H9 (cell line): ENCODE measurements at regions not wholly inside any gene's neighbourhood (a gene's known extent, or its start where the extent isn't known, plus 50 kb on each side); places are given as distances from the start of the nearest gene placed in this dataset.
A peak's percentile ranks its signal among the peaks of the same experiment; 100 is the strongest.

Experiments used
- DNase-seq: peaks from one replicate; pipeline ENCODE4 v3.0.0-alpha.2; 2017
- H2AFZ ChIP-seq: one replicate; pipeline ENCODE4 v1.6.1; 2013; ENCODE audit warnings: mild to moderate bottlenecking, low read length, control low read depth, moderate library complexity
- H2AK5ac ChIP-seq: 2 replicates; pipeline ENCODE4 v1.6.1; 2013; ENCODE audit warnings: low read length, control low read depth, mixed read lengths; ENCODE audit not compliant: insufficient read length
- H2BK120ac ChIP-seq: one replicate; pipeline ENCODE4 v1.6.1; 2013; ENCODE audit warnings: low read depth, mild to moderate bottlenecking, low read length, control low read depth, inconsistent platforms; ENCODE audit not compliant: poor library complexity, severe bottlenecking
- H2BK12ac ChIP-seq: 2 replicates; pipeline ENCODE4 v1.6.1; 2013; ENCODE audit warnings: low read length, control low read depth, mixed read lengths, low read depth; ENCODE audit not compliant: insufficient read length
- H2BK15ac ChIP-seq: 2 replicates; pipeline ENCODE4 v1.6.1; 2013; ENCODE audit warnings: low read depth, low read length, control low read depth
- H2BK20ac ChIP-seq: one replicate; pipeline ENCODE4 v1.6.1; 2013; ENCODE audit warnings: low read depth, mild to moderate bottlenecking, low read length, control low read depth, inconsistent platforms; ENCODE audit not compliant: poor library complexity, severe bottlenecking
- H2BK5ac ChIP-seq: 2 replicates; pipeline ENCODE4 v1.6.1; 2013; ENCODE audit warnings: low read length, control low read depth, mixed read lengths; ENCODE audit not compliant: insufficient read length
- H3K14ac ChIP-seq: 2 replicates; pipeline ENCODE4 v1.6.1; 2013; ENCODE audit warnings: low read length, control low read depth; ENCODE audit not compliant: insufficient read depth
- H3K18ac ChIP-seq: 2 replicates; pipeline ENCODE4 v1.6.1; 2013; ENCODE audit warnings: low read depth, mild to moderate bottlenecking, mixed read lengths, low read length, control low read depth; ENCODE audit not compliant: insufficient read length
- H3K23ac ChIP-seq: 2 replicates; pipeline ENCODE4 v1.6.1; 2013; ENCODE audit warnings: low read length, control low read depth, mixed read lengths, low read depth; ENCODE audit not compliant: insufficient read length
- H3K23me2 ChIP-seq: 2 replicates; pipeline ENCODE4 v1.6.1; 2013; ENCODE audit warnings: low read depth, mild to moderate bottlenecking, mixed read lengths, low read length, control low read depth; ENCODE audit not compliant: insufficient read length, poor library complexity, severe bottlenecking
- H3K27ac ChIP-seq: 2 replicates; pipeline ENCODE4 v1.5.1; 2013; ENCODE audit warnings: low read length, control low read depth, mixed read lengths, low read depth; ENCODE audit not compliant: insufficient read length
- H3K27me3 ChIP-seq: 2 replicates; pipeline ENCODE4 v1.6.1; 2013; ENCODE audit warnings: low read length, control low read depth, inconsistent platforms; ENCODE audit not compliant: insufficient read depth
- H3K4ac ChIP-seq: 2 replicates; pipeline ENCODE4 v1.6.1; 2013; ENCODE audit warnings: low read depth, mild to moderate bottlenecking, control low read depth, inconsistent platforms, low read length, moderate library complexity
- H3K4me1 ChIP-seq: 2 replicates; pipeline ENCODE4 v1.6.1; 2013; ENCODE audit warnings: low read length, control low read depth, inconsistent platforms; ENCODE audit not compliant: insufficient read depth
- H3K4me2 ChIP-seq: 2 replicates; pipeline ENCODE4 v1.6.1; 2013; ENCODE audit warnings: low read length, control low read depth, mixed read lengths; ENCODE audit not compliant: insufficient read length, insufficient read depth
- H3K56ac ChIP-seq: 2 replicates; pipeline ENCODE4 v1.6.1; 2013; ENCODE audit warnings: low read depth, mild to moderate bottlenecking, mixed read lengths, low read length, control low read depth; ENCODE audit not compliant: insufficient read length
- H3K79me1 ChIP-seq: 2 replicates; pipeline ENCODE4 v1.6.1; 2013; ENCODE audit warnings: low read depth, mild to moderate bottlenecking, moderate library complexity, low read length, control low read depth, inconsistent platforms; ENCODE audit not compliant: insufficient read depth, poor library complexity, severe bottlenecking
- H3K79me2 ChIP-seq: 2 replicates; pipeline ENCODE4 v1.6.1; 2013; ENCODE audit warnings: low read length, control low read depth, inconsistent platforms; ENCODE audit not compliant: insufficient read depth
- H3K9ac ChIP-seq: 2 replicates; pipeline ENCODE4 v1.6.1; 2013; ENCODE audit warnings: low read length, control low read depth, mixed read lengths; ENCODE audit not compliant: insufficient read length; ENCODE audit errors: extremely low read depth
- H3K9me3 ChIP-seq: one replicate; pipeline ENCODE4 v1.6.1; 2013; ENCODE audit warnings: low read depth, low read length, inconsistent platforms; ENCODE audit not compliant: control insufficient read depth
- H3T11ph ChIP-seq: one replicate; pipeline ENCODE4 v1.6.1; 2013; ENCODE audit warnings: mild to moderate bottlenecking, low read length, control low read depth, inconsistent platforms
- H4K20me1 ChIP-seq: one replicate; pipeline ENCODE4 v1.6.1; 2013; ENCODE audit not compliant: control insufficient read depth, insufficient read length, insufficient read depth
- H4K5ac ChIP-seq: 2 replicates; pipeline ENCODE4 v1.6.1; 2013; ENCODE audit warnings: low read depth, mild to moderate bottlenecking, mixed read lengths, low read length, control low read depth; ENCODE audit not compliant: insufficient read length
- H4K8ac ChIP-seq: replicated peaks from 2 replicates; pipeline ENCODE4 v1.6.1; 2013; ENCODE audit warnings: low read length, control low read depth, mixed read lengths, low read depth; ENCODE audit not compliant: insufficient read length
- H4K91ac ChIP-seq: 2 replicates; pipeline ENCODE4 v1.6.1; 2013; ENCODE audit warnings: low read depth, mild to moderate bottlenecking, moderate library complexity, mixed read lengths, low read length, control low read depth; ENCODE audit not compliant: insufficient read length
- H3K27ac Mint-ChIP-seq, 3 experiments: 2 replicates in 2 of 3; 3 replicates in 1 of 3; pipeline ENCODE4 v1.8.0; 2020 to 2021; ENCODE audit warnings: mixed read lengths in 3 of 3, mild to moderate bottlenecking in 1 of 3, moderate library complexity in 1 of 3
- H3K27me3 Mint-ChIP-seq: 2 replicates; pipeline ENCODE4 v1.8.0; 2021; ENCODE audit warnings: low read depth, mild to moderate bottlenecking, moderate library complexity, mixed read lengths
- H3K36me3 Mint-ChIP-seq, 3 experiments: 2 replicates in 2 of 3; 3 replicates in 1 of 3; pipeline ENCODE4 v1.8.0; 2020 to 2021; ENCODE audit warnings: low read depth in 3 of 3, mixed read lengths in 3 of 3; ENCODE audit not compliant: insufficient read depth in 1 of 3
- H3K4me1 Mint-ChIP-seq, 2 experiments: 2 replicates each; pipeline ENCODE4 v1.8.0; 2020; ENCODE audit warnings: mixed read lengths in 2 of 2
- H3K4me3 Mint-ChIP-seq, 2 experiments: 2 replicates in 1 of 2; 3 replicates in 1 of 2; pipeline ENCODE4 v1.8.0; 2020 to 2021; ENCODE audit warnings: mild to moderate bottlenecking in 2 of 2, mixed read lengths in 2 of 2, moderate library complexity in 1 of 2
- H3K9me3 Mint-ChIP-seq, 2 experiments: 2 replicates in 1 of 2; 3 replicates in 1 of 2; pipeline ENCODE4 v1.8.0; 2020; ENCODE audit warnings: mild to moderate bottlenecking in 2 of 2, mixed read lengths in 2 of 2, moderate library complexity in 1 of 2
- CTCF ChIP-seq: fragments of 200-600 bp; sonication (generic); conservative IDR thresholded peaks from 3 replicates; pipeline ENCODE4 v1.8.0; 2021; ENCODE audit warnings: antibody characterized with exemption, mild to moderate bottlenecking
- WGBS: extraction: QIAGEN DNeasy Blood & Tissue Kit; methylation state at CpG from one replicate; pipeline ENCODE4 v1.1.7; 2013; ENCODE audit warnings: missing lambda C conversion rate, low lambda C conversion rate, mixed read lengths; ENCODE audit not compliant: insufficient read length; ENCODE audit errors: extremely low coverage; 5-methylcytosine and 5-hydroxymethylcytosine counted together

GRCh38 chr9:745761-746380 lies 95.6 kb upstream of the DMRT1 start:
- DNase-seq, result no peak
- H3K79me1 ChIP-seq, result no peaks in the 10 kb centered on the region
- no peak overlapping the region for H4K91ac ChIP-seq
- H3K18ac ChIP-seq, result no peak overlapping the region
- H3K9me3 ChIP-seq, result no peaks in the 10 kb centered on the region
- no peak overlapping the region for H3T11ph ChIP-seq
- Mint-ChIP-seq H3K27ac (peak overlapping the region in 1 of 3 experiments; percentile 63; a peak in 2 of 7 replicates), H3K4me1 (peaks cover 30 to 31% of the 10 kb centered on the region in 2 experiments), H3K4me3 (no peak overlapping the region), H3K9me3 (no peaks in the 10 kb centered on the region), H3K27me3 (no peaks in the 10 kb centered on the region), H3K36me3 (peaks cover 27 to 41% (median 28%) of the 10 kb centered on the region in 3 experiments)
- H3K4ac ChIP-seq, result no peak overlapping the region
- H2BK120ac ChIP-seq, result no peak overlapping the region
- no peak overlapping the region for H3K56ac ChIP-seq
- WGBS, result no CpG with 5 or more reads among the region's 16 CpGs
- H4K20me1 ChIP-seq, result no peaks in the 10 kb centered on the region
- no peak overlapping the region for H3K14ac ChIP-seq
- H3K27ac ChIP-seq, result no peak overlapping the region
- no peak overlapping the region for H2AFZ ChIP-seq
- H2BK12ac ChIP-seq, result no peak overlapping the region
- H3K9ac ChIP-seq, result no peak overlapping the region
- no peak overlapping the region for H2AK5ac ChIP-seq
- no peak overlapping the region for H4K5ac ChIP-seq
- H2BK20ac ChIP-seq, result no peak overlapping the region
- no peaks in the 10 kb centered on the region for H3K27me3 ChIP-seq
- H3K23ac ChIP-seq, result no peak overlapping the region
- no peak overlapping the region for H2BK5ac ChIP-seq
- H3K23me2 ChIP-seq, result no peaks in the 10 kb centered on the region
- no peak overlapping the region for H2BK15ac ChIP-seq
- H3K79me2 ChIP-seq, result no peaks in the 10 kb centered on the region
- no peak for TF ChIP-seq CTCF
- no peak overlapping the region for H3K4me2 ChIP-seq
- no peaks in the 10 kb centered on the region for H3K4me1 ChIP-seq
- no peak overlapping the region for H4K8ac ChIP-seq
